ENCODE measurements at regions not wholly inside any gene's neighbourhood (a gene's known extent, or its start where the extent isn't known, plus 50 kb on each side); places are given as distances from the start of the nearest gene placed in this dataset.
A peak's percentile ranks its signal among the peaks of the same experiment; 100 is the strongest.

DNA sequence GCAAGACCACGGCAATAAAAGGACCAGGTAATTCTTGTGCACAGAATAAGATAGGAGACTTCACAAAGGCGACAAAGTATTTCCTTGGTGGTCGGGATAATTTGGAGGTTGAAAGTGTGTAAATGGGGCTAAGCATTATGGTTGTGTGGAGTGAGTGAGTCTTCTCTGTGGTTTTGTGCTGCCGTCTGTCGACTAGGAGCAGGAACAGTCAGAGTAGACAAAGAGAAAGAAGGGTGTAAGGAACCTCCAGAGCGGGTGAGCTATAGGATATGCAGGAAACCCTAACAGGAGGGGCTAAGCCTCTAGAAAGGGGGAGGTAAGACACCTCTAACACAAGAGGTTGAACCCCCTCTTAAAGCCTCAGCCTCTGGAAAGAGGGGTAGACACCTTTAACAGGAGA, 201.6 kb downstream of the SH2D4B start:
- in situ Hi-C loops (cut with HindIII; ENCODE audit: low pct_unique_long_range_greater_than_20kb, low sequenced_read_pairs): no loop called here
- peak; percentile 9 for DNase-seq (ENCODE audit: low read depth, low spot score)

DNA sequence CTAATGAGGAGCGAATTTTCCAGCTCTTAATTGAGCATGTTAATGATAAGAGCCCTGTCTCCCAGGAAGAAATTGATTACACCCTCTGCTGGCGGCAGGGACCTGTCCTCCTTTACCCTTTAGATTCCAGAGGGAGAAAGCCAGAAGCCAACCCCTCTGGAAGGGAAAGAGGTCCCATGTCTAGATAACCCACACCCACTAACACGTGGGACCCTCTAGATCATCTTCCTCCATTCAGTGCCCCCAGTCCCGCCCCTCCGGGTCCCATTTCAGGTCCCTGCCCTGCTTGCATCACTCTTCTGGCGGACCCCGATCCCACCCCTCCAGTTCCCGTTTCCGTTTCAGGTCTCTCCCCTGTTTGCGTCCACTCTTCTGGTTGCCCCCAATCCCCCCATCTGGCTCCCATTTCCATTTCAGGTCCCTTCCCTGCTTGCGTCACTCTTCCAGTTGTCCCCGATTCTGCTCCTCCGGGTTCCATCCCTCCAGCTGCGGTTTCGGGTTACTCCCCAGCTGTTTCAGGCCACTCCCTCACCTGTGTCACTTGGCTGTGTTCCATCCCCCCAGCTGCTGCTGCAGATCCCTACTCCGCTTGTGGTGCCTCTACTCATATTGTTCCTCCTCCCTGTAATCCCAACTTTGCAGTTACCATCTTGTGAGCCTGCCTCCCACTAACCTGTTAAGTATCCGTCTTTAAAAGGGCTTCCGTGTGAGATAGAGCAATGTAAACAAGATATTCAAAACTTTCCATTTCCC, 202.4 kb downstream of the SH2D4B start:
- DNase-seq (ENCODE audit: low read depth, low spot score): no peak
- in situ Hi-C loops (cut with HindIII; ENCODE audit: low pct_unique_long_range_greater_than_20kb, low sequenced_read_pairs): no loop called here

DNA sequence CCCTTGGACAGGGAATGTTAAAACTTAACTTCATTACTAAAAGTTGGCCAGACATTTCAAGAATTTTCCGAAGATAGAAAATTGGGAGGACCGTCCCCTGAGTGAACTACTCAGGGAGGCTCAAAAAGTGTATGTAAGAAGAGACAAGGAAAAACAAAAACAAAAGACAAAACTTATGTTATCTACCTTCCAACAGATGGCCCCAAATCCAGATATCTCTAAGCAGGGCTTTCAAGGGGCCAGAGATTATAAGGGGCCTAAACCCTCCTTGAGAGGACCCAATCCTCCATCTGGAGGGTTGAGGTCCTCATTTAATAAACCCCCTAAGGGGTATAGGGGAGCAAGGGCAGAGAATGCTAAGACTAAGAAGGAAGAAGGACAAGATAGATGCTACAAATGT, 203.6 kb downstream of the SH2D4B start:
- in situ Hi-C loops (cut with HindIII; ENCODE audit: low pct_unique_long_range_greater_than_20kb, low sequenced_read_pairs): no loop called here

DNA sequence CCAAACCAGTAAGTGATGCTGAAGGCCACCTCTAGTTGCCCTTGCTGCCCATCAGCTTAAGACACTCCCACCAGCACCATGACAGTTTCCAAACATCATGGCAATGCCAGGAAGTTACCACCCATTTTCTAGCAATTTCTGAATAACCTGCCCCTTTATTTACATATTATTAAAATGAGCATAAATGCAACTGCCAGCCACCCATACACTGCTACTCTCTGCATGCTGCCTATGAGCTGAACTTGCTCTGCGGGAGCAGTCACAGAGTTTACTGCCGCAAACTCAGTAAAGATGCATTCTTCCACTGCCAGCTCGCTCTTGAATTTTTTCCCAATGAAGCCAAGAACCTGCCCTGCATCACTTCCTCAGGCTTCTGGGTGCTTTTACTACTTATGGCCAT, 212.6 kb downstream of the SH2D4B start:
- DNase-seq (ENCODE audit: low read depth, low spot score): no peak
- in situ Hi-C loops (cut with HindIII; ENCODE audit: low pct_unique_long_range_greater_than_20kb, low sequenced_read_pairs): no loop called here

More for the DNA sequence above, 203.6 kb downstream of the SH2D4B start:
- no peak for DNase-seq (ENCODE audit: low read depth, low spot score)

DNA sequence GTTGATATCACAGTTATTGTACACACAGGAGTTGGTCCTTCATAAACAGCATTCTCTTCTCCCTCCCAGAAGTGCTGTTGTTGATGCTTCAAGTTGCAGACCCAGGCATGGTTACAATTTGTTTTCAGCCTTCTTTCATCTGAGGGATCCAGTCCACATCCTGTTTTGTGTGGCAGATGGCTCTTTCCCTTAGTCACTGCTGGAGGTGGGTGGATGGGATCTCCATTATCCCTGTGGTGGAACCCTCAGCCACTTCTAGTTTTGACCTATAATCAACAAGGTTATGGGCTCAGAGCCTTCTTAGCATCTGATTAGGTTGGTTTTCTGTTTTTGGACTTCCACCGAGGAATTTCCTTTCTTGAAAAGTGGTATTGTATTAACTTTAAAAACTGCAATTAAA, 214.2 kb downstream of the SH2D4B start:
- no peak for DNase-seq (ENCODE audit: low read depth, low spot score)
- in situ Hi-C loops (cut with HindIII; ENCODE audit: low pct_unique_long_range_greater_than_20kb, low sequenced_read_pairs): no loop called here

DNA sequence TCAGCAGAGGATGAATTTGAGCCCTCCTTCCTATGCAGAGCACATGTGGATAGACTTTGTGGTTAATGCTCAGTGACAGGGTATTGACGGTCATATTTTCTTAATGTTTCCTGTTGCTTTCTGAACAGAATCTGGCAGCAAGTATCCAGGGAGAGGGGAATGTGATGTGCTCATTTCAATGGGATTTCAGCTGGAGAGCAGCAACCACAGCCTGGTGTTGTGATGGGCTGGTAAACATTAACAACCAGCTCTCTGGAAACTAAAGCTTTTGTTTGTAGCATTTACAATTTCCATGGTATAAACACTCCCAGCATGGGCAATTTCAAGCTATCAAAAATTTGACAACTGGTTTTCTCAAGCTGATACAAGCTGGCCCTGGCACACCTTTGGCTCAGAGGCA, 215.9 kb downstream of the SH2D4B start:
- in situ Hi-C loops (cut with HindIII; ENCODE audit: low pct_unique_long_range_greater_than_20kb, low sequenced_read_pairs): no loop called here
- DNase-seq (ENCODE audit: low read depth, low spot score): no peak

DNA sequence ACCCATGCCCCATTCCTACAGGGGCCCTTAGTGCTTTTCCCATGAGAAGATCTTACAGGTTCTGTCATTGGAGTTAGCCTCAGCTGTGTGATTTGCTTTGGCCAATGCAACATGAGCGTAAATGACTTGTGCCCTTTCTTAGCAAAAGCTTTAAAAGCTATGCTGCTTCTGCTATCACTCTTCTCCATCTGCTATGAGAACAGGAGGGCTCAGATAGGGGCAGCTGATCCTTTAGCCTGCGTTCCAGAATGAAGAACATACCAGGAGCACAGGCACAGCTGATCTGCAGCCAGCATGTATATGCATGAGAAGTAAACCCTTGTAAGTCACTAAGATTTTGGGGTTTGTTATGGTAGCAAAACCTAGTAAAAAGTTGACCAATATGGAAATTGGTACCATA, 218.2 kb downstream of the SH2D4B start:
- no peak for DNase-seq (ENCODE audit: low read depth, low spot score)
- in situ Hi-C loops (cut with HindIII; ENCODE audit: low pct_unique_long_range_greater_than_20kb, low sequenced_read_pairs): no loop called here

DNA sequence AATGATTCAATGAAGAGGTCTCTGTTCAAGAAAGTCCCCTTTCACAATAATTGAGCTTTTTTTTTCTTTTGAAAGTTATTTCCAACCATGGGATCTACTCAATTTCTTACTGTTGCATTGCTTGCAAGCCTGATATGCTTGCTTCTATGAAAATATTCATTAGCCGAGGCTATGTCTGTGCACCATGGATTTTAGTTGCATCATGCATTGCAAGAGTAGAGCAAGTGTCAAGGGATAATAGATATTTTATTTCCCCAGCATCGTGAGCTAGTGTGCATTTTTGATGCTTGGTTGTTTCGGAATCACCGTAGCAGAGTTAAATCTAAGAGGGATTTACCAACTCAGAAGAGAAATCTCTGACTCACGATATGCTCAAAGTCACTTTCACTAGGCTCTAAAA, 222.0 kb downstream of the SH2D4B start:
- DNase-seq (ENCODE audit: low read depth, low spot score): no peak
- in situ Hi-C loops (cut with HindIII; ENCODE audit: low pct_unique_long_range_greater_than_20kb, low sequenced_read_pairs): no loop called here

DNA sequence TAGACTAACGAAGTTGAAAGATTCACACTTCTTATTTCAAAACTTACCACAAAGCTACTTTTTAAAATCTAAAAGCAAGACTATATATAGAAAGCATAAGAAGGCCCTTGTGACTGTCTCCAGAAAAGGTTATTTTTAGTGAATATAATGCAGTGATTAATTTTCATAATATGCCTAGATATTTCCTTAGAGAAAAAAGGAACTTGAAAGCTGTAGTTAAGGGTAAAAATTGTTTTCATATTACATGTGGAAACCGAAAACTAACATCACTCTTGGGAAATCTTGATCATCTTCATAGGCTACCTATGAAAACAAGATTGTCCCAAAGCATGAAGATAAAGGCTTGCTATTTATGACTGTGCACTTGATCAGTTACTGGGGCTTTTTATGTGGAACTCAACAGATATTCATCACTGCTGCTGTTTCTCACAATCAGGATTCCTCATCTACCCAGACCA, 223.2 kb downstream of the SH2D4B start:
- in situ Hi-C loops (cut with HindIII; ENCODE audit: low pct_unique_long_range_greater_than_20kb, low sequenced_read_pairs): no loop called here
- DNase-seq (ENCODE audit: low read depth, low spot score): no peak

DNA sequence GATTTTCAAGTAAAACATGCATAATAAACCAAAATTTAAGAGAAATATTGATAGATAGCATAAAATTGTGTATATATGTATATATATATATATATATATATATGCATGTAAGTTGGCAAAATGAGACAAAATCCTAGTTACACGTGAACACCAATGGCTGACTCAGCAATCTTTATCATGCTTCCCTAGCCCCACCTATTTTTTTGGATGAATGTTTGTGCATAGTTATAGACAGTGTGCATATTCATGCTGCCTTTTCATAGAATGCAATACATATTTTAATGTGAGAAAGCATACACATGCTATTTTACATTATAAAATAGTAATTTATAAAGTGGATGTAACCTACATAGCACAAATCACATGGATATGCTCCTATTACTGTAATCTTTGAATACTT, 230.3 kb downstream of the SH2D4B start:
- no peak for DNase-seq (ENCODE audit: low read depth, low spot score)
- in situ Hi-C loops (cut with HindIII; ENCODE audit: low pct_unique_long_range_greater_than_20kb, low sequenced_read_pairs): no loop called here

DNA sequence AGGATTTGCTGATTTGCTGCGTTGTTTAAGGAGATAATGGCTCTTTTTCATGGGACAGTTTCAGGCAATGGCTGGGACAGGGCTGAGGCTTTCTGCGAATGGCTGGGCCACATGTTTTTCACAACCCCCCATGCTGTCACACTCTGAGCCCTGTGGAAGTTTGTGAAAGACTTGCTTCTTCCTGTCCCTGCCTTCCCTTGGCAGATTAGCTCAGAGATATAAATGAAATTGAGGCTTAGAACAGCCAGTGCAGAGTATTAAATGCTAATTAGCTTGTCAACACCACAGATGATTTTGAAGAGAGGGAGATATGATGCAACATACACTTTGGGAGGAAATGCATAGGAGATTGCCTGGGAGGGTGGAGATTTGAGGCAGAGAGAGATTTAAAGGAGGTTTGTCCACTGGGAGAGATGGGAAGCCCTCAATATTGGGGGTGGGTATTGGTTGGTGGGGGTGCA, 232.0 kb downstream of the SH2D4B start:
- no peak for DNase-seq (ENCODE audit: low read depth, low spot score)
- in situ Hi-C loops (cut with HindIII; ENCODE audit: low pct_unique_long_range_greater_than_20kb, low sequenced_read_pairs): no loop called here

DNA sequence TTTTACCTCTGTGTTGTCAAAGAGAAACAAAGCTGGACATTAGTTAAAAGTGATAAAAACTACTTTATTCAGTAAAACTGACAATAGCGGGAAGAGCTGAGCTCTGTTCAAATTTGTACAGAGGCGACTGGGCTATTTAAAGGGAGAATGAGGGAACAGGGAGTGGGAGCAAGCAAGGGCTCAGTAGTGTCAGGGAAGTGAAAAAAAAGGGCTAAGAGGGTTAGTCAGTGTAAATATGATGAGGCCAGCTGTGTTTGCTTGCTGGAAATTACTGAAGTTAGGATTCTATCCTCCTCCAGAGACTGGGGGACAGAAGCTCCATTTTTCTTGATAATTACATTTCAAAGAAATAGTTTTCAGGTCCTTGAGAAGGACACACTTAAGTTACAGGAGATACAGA, 232.5 kb downstream of the SH2D4B start:
- no peak for DNase-seq (ENCODE audit: low read depth, low spot score)
- in situ Hi-C loops (cut with HindIII; ENCODE audit: low pct_unique_long_range_greater_than_20kb, low sequenced_read_pairs): no loop called here

DNA sequence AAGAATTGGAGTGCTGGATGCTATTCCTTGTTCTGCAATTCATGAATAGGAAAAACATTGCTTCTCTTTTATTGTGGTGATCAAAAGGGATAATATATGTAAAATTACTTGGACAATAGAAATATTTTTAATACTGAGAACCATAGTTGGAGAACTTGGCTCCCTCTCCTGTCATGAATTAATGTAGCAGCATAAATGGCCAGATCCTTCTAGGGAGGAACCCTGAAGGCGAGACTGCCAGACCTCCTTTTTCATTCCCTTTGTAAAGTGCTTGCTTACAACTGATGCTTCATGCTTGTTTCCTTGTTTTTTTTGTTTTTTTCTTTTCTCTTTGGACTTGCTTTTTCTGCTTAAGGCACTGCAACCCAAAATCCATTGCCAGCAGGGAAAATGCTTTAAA, 233.6 kb downstream of the SH2D4B start:
- no peak for DNase-seq (ENCODE audit: low read depth, low spot score)
- in situ Hi-C loops (cut with HindIII; ENCODE audit: low pct_unique_long_range_greater_than_20kb, low sequenced_read_pairs): no loop called here

DNA sequence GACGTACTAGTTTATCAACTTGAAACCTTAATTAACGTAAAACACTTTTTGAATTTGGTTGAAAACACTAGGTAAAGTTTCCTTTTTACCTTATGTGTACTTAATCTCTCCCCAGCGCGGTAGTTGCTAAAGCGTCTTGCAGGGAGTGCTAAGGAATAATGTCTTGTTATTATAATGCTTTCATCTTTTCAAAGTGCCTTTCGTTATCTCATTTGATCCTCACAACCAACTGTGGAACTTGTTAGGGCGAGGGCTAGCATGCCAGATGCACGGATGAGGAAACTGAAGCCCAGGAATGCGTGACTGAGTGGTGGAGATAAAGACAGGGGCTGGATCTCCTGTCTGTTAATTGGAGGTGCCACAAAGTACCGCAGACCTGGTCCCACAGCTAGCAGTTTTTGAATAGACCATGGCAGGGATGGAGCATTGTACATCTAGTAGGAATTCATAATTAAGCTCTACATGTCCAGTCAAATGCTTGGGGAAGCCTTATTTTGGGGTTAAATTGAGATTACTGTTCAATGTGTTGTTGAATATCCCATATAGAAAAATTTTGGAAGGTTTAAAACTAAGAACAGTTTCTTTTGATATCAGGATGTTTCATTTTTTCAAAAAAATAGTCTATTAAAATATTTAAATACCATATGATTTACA, 234.3 kb downstream of the SH2D4B start:
- in situ Hi-C loops (cut with HindIII; ENCODE audit: low pct_unique_long_range_greater_than_20kb, low sequenced_read_pairs): no loop called here
- DNase-seq (ENCODE audit: low read depth, low spot score): no peak

DNA sequence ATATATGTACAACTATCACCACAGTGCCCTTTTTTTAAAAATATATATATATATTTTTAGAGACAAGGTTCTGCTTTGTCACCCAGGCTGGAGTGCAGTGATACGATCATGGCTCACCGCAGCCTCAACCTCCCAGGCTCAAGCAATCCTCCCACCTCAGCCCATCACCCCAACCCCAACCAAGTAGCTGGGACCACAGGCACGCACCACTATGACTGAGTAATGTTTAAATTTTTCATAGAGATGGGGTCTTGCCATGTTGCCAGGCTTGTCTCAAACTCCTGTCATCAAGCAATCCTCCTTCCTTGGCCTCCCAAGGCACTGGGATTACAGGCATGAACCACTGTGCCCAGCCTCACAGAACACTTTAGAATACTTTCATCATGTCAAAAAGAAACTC, 234.9 kb downstream of the SH2D4B start:
- no peak for DNase-seq (ENCODE audit: low read depth, low spot score)
- in situ Hi-C loops (cut with HindIII; ENCODE audit: low pct_unique_long_range_greater_than_20kb, low sequenced_read_pairs): no loop called here

DNA sequence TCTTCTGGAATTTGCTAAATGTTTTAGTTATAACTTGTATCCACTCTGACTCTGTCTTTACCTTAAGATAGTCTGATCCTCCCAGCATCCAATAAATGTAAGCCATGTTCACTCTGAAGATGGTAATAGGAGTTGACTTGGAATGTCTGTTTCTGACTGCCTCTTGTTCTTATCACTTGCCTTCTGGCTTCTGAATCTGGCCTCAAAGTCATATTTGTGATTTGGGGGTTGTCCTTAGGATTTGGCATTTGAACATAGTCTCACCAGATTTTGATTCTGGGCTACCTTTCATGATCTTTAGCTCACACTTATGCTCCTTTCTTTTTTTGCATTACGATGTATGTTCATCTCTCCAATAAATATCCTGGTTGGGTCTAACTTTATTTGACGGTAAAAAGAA, 247.0 kb downstream of the SH2D4B start:
- no peak for DNase-seq (ENCODE audit: low read depth, low spot score)
- in situ Hi-C loops (cut with HindIII; ENCODE audit: low pct_unique_long_range_greater_than_20kb, low sequenced_read_pairs): no loop called here

DNA sequence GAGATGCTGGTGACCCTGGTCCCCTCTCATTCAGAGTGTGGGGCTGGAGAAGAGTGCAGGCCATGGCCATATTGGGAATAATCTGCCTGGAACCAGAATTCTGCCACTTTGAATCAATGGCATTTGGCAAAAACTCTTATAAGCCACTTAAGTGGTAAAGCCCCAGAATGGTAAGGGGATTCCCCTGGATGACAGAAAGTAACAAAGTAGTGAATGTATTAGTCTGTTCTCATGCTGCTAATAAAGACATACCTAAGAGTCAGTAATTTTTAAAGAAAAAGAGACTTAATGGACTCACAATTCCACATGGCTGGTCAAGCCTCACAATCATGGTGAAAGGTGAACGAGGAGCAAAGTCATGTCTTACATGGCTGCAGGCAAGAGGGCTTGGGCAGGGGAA, 248.6 kb downstream of the SH2D4B start:
- no peak for DNase-seq (ENCODE audit: low read depth, low spot score)
- in situ Hi-C loops (cut with HindIII; ENCODE audit: low pct_unique_long_range_greater_than_20kb, low sequenced_read_pairs): no loop called here

DNA sequence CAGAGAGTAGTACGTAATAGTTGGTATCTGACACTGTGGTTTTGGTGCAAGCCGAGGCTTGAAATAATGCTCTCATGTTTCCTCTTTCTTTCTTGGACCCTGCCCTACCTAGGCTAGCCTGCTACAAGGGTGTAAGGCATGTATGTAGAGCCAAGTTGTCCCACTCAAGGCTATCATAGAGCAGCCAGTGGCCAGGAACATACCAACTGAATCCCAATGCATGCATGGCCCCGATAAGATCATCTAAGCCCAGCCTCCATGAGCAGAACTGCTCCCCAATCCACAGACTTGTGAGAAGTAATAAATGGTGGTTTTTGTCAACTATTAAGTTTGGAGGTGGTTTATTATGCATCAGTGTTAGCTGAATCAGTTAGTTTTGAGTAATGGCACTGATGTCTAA, 250.2 kb downstream of the SH2D4B start:
- in situ Hi-C loops (cut with HindIII; ENCODE audit: low pct_unique_long_range_greater_than_20kb, low sequenced_read_pairs): no loop called here
- no peak for DNase-seq (ENCODE audit: low read depth, low spot score)

DNA sequence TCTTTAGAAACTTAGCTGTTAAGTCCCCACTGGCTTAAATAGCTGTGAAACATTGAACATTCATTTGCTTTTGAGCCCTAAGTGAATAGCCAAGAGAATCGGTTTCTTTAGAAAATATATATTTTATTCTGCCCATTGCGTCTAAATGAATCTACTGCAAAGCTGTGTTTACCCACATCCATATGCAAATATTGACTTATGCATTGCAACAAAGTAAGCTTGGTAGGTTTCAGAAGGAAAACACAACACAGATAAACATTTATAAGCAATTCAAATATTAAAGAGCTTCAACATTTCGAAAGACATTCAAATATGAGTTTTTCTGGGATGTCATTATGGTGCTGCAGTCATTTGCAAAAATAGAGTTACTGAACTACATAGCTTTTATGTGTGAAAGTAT, 257.3 kb downstream of the SH2D4B start:
- in situ Hi-C loops (cut with HindIII; ENCODE audit: low pct_unique_long_range_greater_than_20kb, low sequenced_read_pairs): no loop called here
- DNase-seq (ENCODE audit: low read depth, low spot score): no peak

All from SK-MEL-5 (cell line).